H1 (cell line): ENCODE measurements at regions not wholly inside any gene's neighbourhood (a gene's known extent, or its start where the extent isn't known, plus 50 kb on each side); places are given as distances from the start of the nearest gene placed in this dataset.

Source experiments
- CTCF ChIA-PET: fragments of 300-600 bp; sonication (Branson Sonifier 250); formaldehyde crosslinking; loops from one replicate; lab custom pipeline; 2021; ENCODE audit not compliant: partially characterized antibody; lab: Charles Lee
- POLR2A ChIA-PET: fragments of 300-600 bp; sonication (Branson Sonifier 250); formaldehyde crosslinking; loops from one replicate; lab custom pipeline; 2021; ENCODE audit warnings: inconsistent platforms; ENCODE audit not compliant: partially characterized antibody; lab: Charles Lee
- DNase-seq, 2 experiments: peaks; one replicate each; pipeline versions ENCODE4 v3.0.0 to v3.0.0-alpha.2; 2010 to 2022; ENCODE audit warnings: low spot score in 2 of 2, low read depth in 1 of 2, mixed read lengths in 1 of 2
- FAIRE-seq: peaks from 2 replicates; lab custom pipeline; 2011; peaks lifted over from hg19 to GRCh38; lab: Jason Lieb, UNC
- H2AFZ ChIP-seq: 2 replicates; pipeline ENCODE4 v1.8.1; 2012; ENCODE audit warnings: low read length, inconsistent platforms
- H2AK5ac ChIP-seq: 2 replicates; pipeline ENCODE4 v1.6.1; 2013; ENCODE audit warnings: low read depth, low read length
- H2BK120ac ChIP-seq: replicated peaks from 2 replicates; pipeline ENCODE3; 2013; ENCODE audit warnings: low read depth, low read length, inconsistent platforms
- H2BK12ac ChIP-seq: 2 replicates; pipeline ENCODE4 v1.6.1; 2013; ENCODE audit warnings: low read depth, low read length
- H2BK15ac ChIP-seq: 2 replicates; pipeline ENCODE4 v1.6.1; 2013; ENCODE audit warnings: low read length
- H2BK20ac ChIP-seq: 2 replicates; pipeline ENCODE4 v1.6.1; 2013; ENCODE audit warnings: low read length
- H2BK5ac ChIP-seq: 2 replicates; pipeline ENCODE4 v1.6.1; 2013; ENCODE audit warnings: low read depth, low read length
- H3K14ac ChIP-seq: 2 replicates; pipeline ENCODE4 v1.6.1; 2013; ENCODE audit warnings: inconsistent platforms; ENCODE audit not compliant: insufficient read length
- H3K18ac ChIP-seq: 2 replicates; pipeline ENCODE4 v1.6.1; 2013; ENCODE audit warnings: low read length; ENCODE audit errors: extremely low read depth
- H3K23ac ChIP-seq: 2 replicates; pipeline ENCODE4 v1.6.1; 2013; ENCODE audit warnings: inconsistent platforms; ENCODE audit not compliant: insufficient read length
- H3K23me2 ChIP-seq: 2 replicates; pipeline ENCODE4 v1.6.1; 2013; ENCODE audit warnings: low read depth, low read length
- H3K27ac ChIP-seq: 2 replicates; pipeline ENCODE4 v1.6.1; 2011; ENCODE audit warnings: low read depth, low read length, inconsistent platforms
- H3K27me3 ChIP-seq, 4 experiments: replicated peaks in 1 of 4; 1 replicate in 1 of 4; 2 replicates in 3 of 4; pipeline versions ENCODE4 v1.6.1 to v1.8.1; 2011 to 2013; ENCODE audit warnings: low read length in 3 of 4, mild to moderate bottlenecking in 3 of 4, inconsistent platforms in 2 of 4, mixed read lengths in 2 of 4, moderate library complexity in 1 of 4; ENCODE audit not compliant: control insufficient read depth in 3 of 4, insufficient read depth in 3 of 4; ENCODE audit errors: extremely low read depth in 1 of 4
- H3K36me3 ChIP-seq, 4 experiments: 2 replicates each; pipeline versions ENCODE4 v1.6.1 to v1.8.1; 2011 to 2013; ENCODE audit warnings: mild to moderate bottlenecking in 4 of 4, low read length in 3 of 4, moderate library complexity in 2 of 4, control low read depth in 1 of 4, inconsistent platforms in 1 of 4; ENCODE audit not compliant: insufficient read depth in 4 of 4, control insufficient read depth in 2 of 4
- H3K4ac ChIP-seq: replicated peaks from 2 replicates; pipeline ENCODE3; 2013; ENCODE audit warnings: low read length, low read depth, mixed read lengths, inconsistent platforms; ENCODE audit not compliant: insufficient read length
- H3K4me1 ChIP-seq, 4 experiments: replicated peaks in 1 of 4; 1 replicate in 1 of 4; 2 replicates in 3 of 4; pipeline versions ENCODE4 v1.6.1 to v1.8.1; 2011 to 2013; ENCODE audit warnings: low read length in 3 of 4, inconsistent platforms in 2 of 4, mixed read lengths in 1 of 4; ENCODE audit not compliant: insufficient read depth in 4 of 4, control insufficient read depth in 3 of 4
- H3K4me2 ChIP-seq, 2 experiments: 2 replicates each; pipeline versions ENCODE4 v1.6.1 to v1.8.1; 2011 to 2013; ENCODE audit warnings: low read depth in 2 of 2, low read length in 2 of 2, control low read depth in 1 of 2, inconsistent platforms in 1 of 2, mild to moderate bottlenecking in 1 of 2; ENCODE audit not compliant: insufficient read depth in 1 of 2
- H3K4me3 ChIP-seq, 4 experiments: fragments of 200-600, 300-600 bp in 1 of 4; sonication (generic), shearing (Covaris generic), sonication (Bioruptor Twin) in 1 of 4; 2 replicates each; pipeline versions ENCODE4 v1.5.1 to v1.8.1; 2011 to 2016; ENCODE audit warnings: low read length in 4 of 4, low read depth in 3 of 4, control low read depth in 2 of 4, inconsistent platforms in 2 of 4, mild to moderate bottlenecking in 2 of 4, mixed read lengths in 1 of 4, moderate library complexity in 1 of 4; ENCODE audit not compliant: insufficient read depth in 2 of 4; ENCODE audit errors: extremely low read depth in 1 of 4
- H3K56ac ChIP-seq: replicated peaks from 2 replicates; pipeline ENCODE3; 2013; ENCODE audit warnings: low read depth, mild to moderate bottlenecking, mixed read lengths, low read length, inconsistent platforms; ENCODE audit not compliant: insufficient read length
- H3K79me1 ChIP-seq: 2 replicates; pipeline ENCODE4 v1.6.1; 2013; ENCODE audit warnings: low read depth, low read length, control low read depth
- H3K79me2 ChIP-seq, 2 experiments: 2 replicates each; pipeline versions ENCODE4 v1.6.1 to v1.8.1; 2012 to 2013; ENCODE audit warnings: low read length in 2 of 2, mild to moderate bottlenecking in 2 of 2, inconsistent platforms in 1 of 2; ENCODE audit not compliant: insufficient read depth in 2 of 2, control insufficient read depth in 1 of 2
- H3K9ac ChIP-seq, 4 experiments: replicated peaks in 1 of 4; 1 replicate in 1 of 4; 2 replicates in 3 of 4; pipeline versions ENCODE4 v1.6.1 to v1.8.1; 2011 to 2013; ENCODE audit warnings: low read depth in 3 of 4, low read length in 3 of 4, control low read depth in 2 of 4, mild to moderate bottlenecking in 2 of 4, moderate library complexity in 2 of 4, inconsistent platforms in 1 of 4; ENCODE audit errors: extremely low read depth in 1 of 4
- H3K9me3 ChIP-seq, 2 experiments: 2 replicates each; pipeline versions ENCODE4 v1.6.1 to v1.8.1; 2012 to 2013; ENCODE audit warnings: mild to moderate bottlenecking in 2 of 2, moderate library complexity in 2 of 2, control low read depth in 1 of 2, inconsistent platforms in 1 of 2, low read depth in 1 of 2, low read length in 1 of 2, mixed read lengths in 1 of 2; ENCODE audit not compliant: insufficient read depth in 2 of 2
- H4K20me1 ChIP-seq, 2 experiments: replicated peaks in 1 of 2; 2 replicates each; pipeline versions ENCODE3 to v1.8.1; 2011 to 2013; ENCODE audit warnings: inconsistent platforms in 2 of 2, low read length in 2 of 2, mild to moderate bottlenecking in 1 of 2; ENCODE audit not compliant: insufficient read depth in 2 of 2, control insufficient read depth in 1 of 2
- H4K5ac ChIP-seq: 2 replicates; pipeline ENCODE4 v1.6.1; 2013; ENCODE audit warnings: low read length, low read depth, mixed read lengths, inconsistent platforms; ENCODE audit not compliant: insufficient read length
- H4K8ac ChIP-seq: 2 replicates; pipeline ENCODE4 v1.8.0; 2013; ENCODE audit warnings: mild to moderate bottlenecking, moderate library complexity, low read length, inconsistent platforms; ENCODE audit not compliant: insufficient read depth; ENCODE audit errors: extremely low read depth
- H4K91ac ChIP-seq: replicated peaks from 2 replicates; pipeline ENCODE3; 2013; ENCODE audit warnings: low read length, mixed read lengths, inconsistent platforms; ENCODE audit not compliant: insufficient read length
- KDM4A ChIP-seq: IDR thresholded peaks from one replicate; pipeline ENCODE4 v1.7.1; 2012; ENCODE audit warnings: low read depth, mild to moderate bottlenecking, moderate library complexity, low read length, inconsistent platforms; ENCODE audit not compliant: severe bottlenecking
- POU5F1 ChIP-seq: IDR thresholded peaks from 2 replicates; pipeline ENCODE4 v1.6.1; 2011; ENCODE audit warnings: low read depth, mild to moderate bottlenecking, low read length, moderate library complexity
- RXRA ChIP-seq: IDR thresholded peaks from 2 replicates; pipeline ENCODE4 v1.6.1; 2011; ENCODE audit warnings: low read depth, mild to moderate bottlenecking, low read length, moderate library complexity; ENCODE audit not compliant: insufficient read depth
- WGBS, 2 experiments: shearing (Covaris generic) in 1 of 2; methylation state at CpG; one replicate each; pipeline versions ENCODE4 v1.1.6 to v1.1.7; 2013 to 2015; ENCODE audit warnings: low lambda C conversion rate in 2 of 2, mixed read lengths in 2 of 2, inconsistent platforms in 1 of 2, low coverage in 1 of 2, missing lambda C conversion rate in 1 of 2; ENCODE audit not compliant: insufficient replicate concordance in 2 of 2, insufficient coverage in 1 of 2, insufficient read length in 1 of 2; ENCODE audit errors: extremely low coverage in 1 of 2, missing lambda C conversion rate in 1 of 2; 5-methylcytosine and 5-hydroxymethylcytosine counted together

GRCh38 chr1:187374082-187374481, 545.3 kb downstream of the PLA2G4A start:
- Histone ChIP-seq H3K4ac (no peak overlapping the region), H2BK20ac (no peak overlapping the region), H3K27me3 (no peaks in the 10 kb centered on the region), H2BK5ac (no peak overlapping the region), H2AFZ (no peak overlapping the region), H3K9ac (no peak overlapping the region), H3K18ac (peak overlapping the region; percentile 71; the same call in 1 of the 2 replicates), H2BK120ac (no peak overlapping the region), H4K5ac (no peak overlapping the region), H4K20me1 (no peaks in the 10 kb centered on the region), H2BK12ac (no peak overlapping the region), H3K9me3 (no peaks in the 10 kb centered on the region), H3K4me3 (no peak overlapping the region), H2AK5ac (no peak overlapping the region), H3K14ac (no peak overlapping the region), H3K36me3 (no peaks in the 10 kb centered on the region), H3K79me1 (no peaks in the 10 kb centered on the region), H3K79me2 (no peaks in the 10 kb centered on the region), H3K4me2 (peak overlapping the region in 1 of 2 experiments; percentile 61; a peak in 2 of 4 replicates), H3K56ac (no peak overlapping the region), H4K91ac (no peak overlapping the region), H3K27ac (no peak overlapping the region), H3K23ac (no peak overlapping the region), H2BK15ac (no peak overlapping the region), H4K8ac (no peak overlapping the region), H3K4me1 (peaks cover 2 to 11% (median 7%) of the 10 kb centered on the region in 4 experiments; a peak in 4 of 7 replicates), H3K23me2 (no peaks in the 10 kb centered on the region)
- FAIRE-seq = no peak
- WGBS, 2 experiments = 49% methylated on average over 7 of the region's 7 CpGs; no CpG with 5 or more reads in 1 of the 2 experiments
- no peak for DNase-seq
- POLR2A ChIA-PET = no interaction called here
- TF ChIP-seq KDM4A (no peak), RXRA (no peak), POU5F1 (no peak)
- CTCF ChIA-PET = no interaction called here
